Fibroblast of skin of back (primary cell): ENCODE measurements at regions not wholly inside any gene's neighbourhood (a gene's known extent, or its start where the extent isn't known, plus 50 kb on each side); places are given as distances from the start of the nearest gene placed in this dataset.
"Not testable (repeated sequence)": the region's sequence is repeated elsewhere in the genome, so short reads cannot be mapped to it uniquely, and the experiment has no call there.

Experiments used
- DNase-seq: peaks from one replicate; pipeline ENCODE4 v3.0.0-alpha.2; 2013

GRCh38 chr7:93830141-93830925, 60.2 kb downstream of the TFPI2 start:
- DNase-seq = no peak

- DNase-seq = no peak
Measured at GRCh38 chr7:93828260-93828659, 62.3 kb downstream of the TFPI2 start.

GRCh38 chr7:93823621-93824020, 66.9 kb downstream of the TFPI2 start:
- no peak for DNase-seq

GRCh38 chr7:93821463-93821862, 69.1 kb downstream of the TFPI2 start:
- DNase-seq = no peak

GRCh38 chr7:93819699-93820098, 70.9 kb downstream of the TFPI2 start:
- no peak for DNase-seq

- DNase-seq = peak; percentile 63
Measured at GRCh38 chr7:93817526-93817925, 73.0 kb downstream of the TFPI2 start.

- DNase-seq = no peak
Measured at GRCh38 chr7:93817004-93817403, 73.5 kb downstream of the TFPI2 start.

- no peak for DNase-seq
Measured at GRCh38 chr7:93813514-93813913, 77.0 kb downstream of the TFPI2 start.

GRCh38 chr7:93812061-93812460, 78.5 kb downstream of the TFPI2 start:
- no peak for DNase-seq

- no peak for DNase-seq
Measured at GRCh38 chr7:93811198-93811597, 79.4 kb downstream of the TFPI2 start.

GRCh38 chr7:93810561-93810960, 80.0 kb downstream of the TFPI2 start:
- no peak for DNase-seq

- DNase-seq = no peak
Measured at GRCh38 chr7:93804726-93805125, 85.8 kb downstream of the TFPI2 start.

GRCh38 chr7:93799750-93800357, 90.7 kb downstream of the TFPI2 start:
- peak; percentile 24 for DNase-seq

- DNase-seq = not testable (repeated sequence)
Measured at GRCh38 chr7:93793084-93793697, 97.4 kb downstream of the TFPI2 start.

GRCh38 chr7:93779115-93779514, 111.4 kb downstream of the TFPI2 start:
- DNase-seq = no peak

GRCh38 chr7:93778384-93778783, 112.2 kb downstream of the TFPI2 start:
- DNase-seq = no peak

- no peak for DNase-seq
Measured at GRCh38 chr7:93773446-93773845, 117.1 kb downstream of the TFPI2 start.

- DNase-seq = no peak
Measured at GRCh38 chr7:93765475-93765874, 125.1 kb downstream of the TFPI2 start.

- no peak for DNase-seq
Measured at GRCh38 chr7:93758631-93759030, 131.9 kb downstream of the TFPI2 start.

GRCh38 chr7:93757426-93757825, 133.1 kb downstream of the TFPI2 start:
- peak; percentile 15 for DNase-seq

- no peak for DNase-seq
Measured at GRCh38 chr7:93756890-93757289, 133.7 kb downstream of the TFPI2 start.

- no peak for DNase-seq
Measured at GRCh38 chr7:93751421-93751820, 139.1 kb downstream of the TFPI2 start.

- DNase-seq = no peak
Measured at GRCh38 chr7:93750986-93751385, 139.6 kb downstream of the TFPI2 start.

GRCh38 chr7:93747019-93747418, 143.5 kb downstream of the TFPI2 start:
- DNase-seq = no peak
